Neural progenitor cell (in vitro differentiated cells): ENCODE measurements at regions not wholly inside any gene's neighbourhood (a gene's known extent, or its start where the extent isn't known, plus 50 kb on each side); places are given as distances from the start of the nearest gene placed in this dataset.

Experiments
- CTCF ChIP-seq: fragments of 200-600 bp; sonication (generic); IDR thresholded peaks from 2 replicates; pipeline ENCODE4 v1.5.1; 2017; ENCODE audit warnings: antibody characterized with exemption, mild to moderate bottlenecking
- EZH2 ChIP-seq: fragments of 200-600 bp; sonication (generic); IDR thresholded peaks from 2 replicates; pipeline ENCODE4 v1.6.1; 2017; ENCODE audit warnings: antibody characterized with exemption, mild to moderate bottlenecking, moderate library complexity
- EZH2phosphoT487 ChIP-seq: fragments of 200-600 bp; sonication (generic); IDR thresholded peaks from 2 replicates; pipeline ENCODE4 v1.6.1; 2017; ENCODE audit warnings: antibody characterized with exemption

- no peak for TF ChIP-seq CTCF
- TF ChIP-seq EZH2, result no peak
- TF ChIP-seq EZH2phosphoT487, result no peak
These were observed 76.5 kb upstream of the MED13L start for GRCh38 chr12:116353958-116354357.
